NCI-H2196 (cell line): ENCODE measurements at regions not wholly inside any gene's neighbourhood (a gene's known extent, or its start where the extent isn't known, plus 50 kb on each side); places are given as distances from the start of the nearest gene placed in this dataset.
"Not testable (repeated sequence)": the region's sequence is repeated elsewhere in the genome, so short reads cannot be mapped to it uniquely, and the experiment has no call there.

ENCODE experiments used
- DNase-seq: peaks from one replicate; lab custom pipeline; 2025; ENCODE audit not compliant: unreplicated experiment; lab: John Stamatoyannopoulos, UW

- peak; percentile 37 for DNase-seq
Measured at GRCh38 chr2:175432021-175432420, 250.5 kb upstream of the ATP5MC3 start.

GRCh38 chr2:175431101-175431946, 249.8 kb upstream of the ATP5MC3 start:
- DNase-seq = no peak

DNA sequence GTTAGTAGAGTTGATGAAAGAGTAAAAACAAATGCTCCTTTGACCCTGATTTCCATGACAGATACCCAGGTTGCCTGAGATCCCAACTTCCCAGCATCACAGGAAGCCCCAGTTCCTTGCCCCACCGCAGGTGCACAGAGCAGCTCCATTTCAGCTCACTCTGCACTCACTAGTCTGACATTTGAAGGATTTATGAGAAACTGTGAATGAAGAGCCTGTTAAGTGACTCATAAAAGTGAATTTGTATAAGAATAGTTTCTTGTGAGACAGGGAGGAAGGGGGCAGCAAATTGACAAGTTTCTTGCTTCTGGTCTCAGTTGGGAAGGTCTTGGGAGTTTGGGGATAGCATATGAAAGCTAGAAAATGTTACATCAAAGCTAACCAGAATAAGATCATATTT, 248.7 kb upstream of the ATP5MC3 start:
- no peak for DNase-seq

GRCh38 chr2:175418224-175418835, 236.8 kb upstream of the ATP5MC3 start:
- no peak for DNase-seq

DNA sequence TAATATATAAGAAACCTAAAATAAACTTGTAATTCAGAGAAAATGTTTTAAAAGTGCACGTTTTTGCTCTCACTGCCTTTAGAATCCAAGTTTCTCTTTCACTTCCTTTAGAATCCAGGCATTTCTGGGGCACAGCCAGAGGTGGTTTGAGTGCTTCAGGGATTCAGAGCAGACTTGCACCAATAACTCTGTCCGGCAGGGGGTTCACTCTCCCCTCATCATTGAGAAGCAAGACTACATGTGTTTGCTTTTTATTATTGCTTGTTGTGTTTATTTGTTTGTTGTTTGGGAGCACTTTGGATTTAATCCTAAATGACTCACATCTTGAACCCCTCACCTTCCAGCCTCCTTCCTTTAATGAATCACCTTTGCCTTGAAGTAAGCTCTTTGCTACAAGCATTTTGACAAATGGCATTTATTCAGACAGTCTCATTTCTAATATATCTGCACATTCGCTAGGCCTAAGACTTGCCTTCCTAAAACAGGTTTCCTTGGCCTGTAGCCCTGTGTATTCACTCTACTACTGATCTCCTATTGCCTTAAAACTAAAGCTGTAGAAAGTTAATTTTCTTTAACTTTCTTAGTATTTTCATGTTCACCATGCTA, 233.5 kb upstream of the ATP5MC3 start:
- DNase-seq = no peak

- no peak for DNase-seq
Measured at GRCh38 chr2:175414191-175414881, 232.8 kb upstream of the ATP5MC3 start.

DNA sequence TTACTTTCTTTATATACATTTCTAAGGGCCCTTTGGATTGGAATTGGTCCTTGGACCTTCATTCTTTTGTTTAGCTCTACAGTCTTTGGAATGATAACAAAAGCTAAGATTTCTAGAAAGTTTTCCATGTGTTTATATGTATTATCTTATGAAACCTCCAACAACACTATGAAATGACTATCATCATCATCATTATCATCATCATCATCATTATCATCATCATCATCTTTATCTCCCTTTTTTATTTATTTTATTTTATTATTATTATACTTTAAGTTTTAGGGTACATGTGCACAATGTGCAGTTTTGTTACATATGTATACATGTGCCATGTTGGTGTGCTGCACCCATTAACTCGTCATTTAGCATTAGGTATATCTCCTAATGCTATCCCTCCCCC, 229.4 kb upstream of the ATP5MC3 start:
- DNase-seq = not testable (repeated sequence)

GRCh38 chr2:175404839-175405238, 223.3 kb upstream of the ATP5MC3 start:
- DNase-seq = no peak

DNA sequence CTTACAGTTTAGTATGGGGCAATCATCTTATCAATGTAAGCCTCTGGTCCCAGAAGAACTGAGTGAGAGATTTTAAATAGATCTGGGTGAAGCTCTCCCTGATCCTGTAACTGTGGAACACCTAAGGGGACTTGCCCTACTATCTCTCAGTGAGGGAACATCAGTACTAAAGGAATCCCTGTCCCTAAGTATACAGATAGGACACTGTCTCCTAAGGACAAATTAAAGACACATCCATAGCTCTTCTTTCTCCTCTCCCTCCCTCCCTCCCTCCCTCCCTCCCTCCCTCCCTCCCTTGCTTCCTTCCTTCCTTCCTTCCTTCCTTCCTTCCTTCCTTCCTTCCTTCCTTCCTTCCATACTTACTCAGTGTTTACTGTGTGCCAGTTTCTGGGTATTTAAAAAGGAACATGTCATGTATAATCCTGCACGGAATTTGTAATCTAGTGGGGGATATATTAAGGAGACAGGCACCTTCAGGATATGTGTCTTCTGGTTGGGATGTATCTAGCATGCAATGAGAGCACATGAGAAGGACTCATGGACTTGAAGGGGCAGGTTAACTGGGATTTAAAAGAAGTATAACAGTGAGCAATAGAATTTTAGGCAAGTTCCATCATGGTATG, 222.2 kb upstream of the ATP5MC3 start:
- DNase-seq = no peak

DNA sequence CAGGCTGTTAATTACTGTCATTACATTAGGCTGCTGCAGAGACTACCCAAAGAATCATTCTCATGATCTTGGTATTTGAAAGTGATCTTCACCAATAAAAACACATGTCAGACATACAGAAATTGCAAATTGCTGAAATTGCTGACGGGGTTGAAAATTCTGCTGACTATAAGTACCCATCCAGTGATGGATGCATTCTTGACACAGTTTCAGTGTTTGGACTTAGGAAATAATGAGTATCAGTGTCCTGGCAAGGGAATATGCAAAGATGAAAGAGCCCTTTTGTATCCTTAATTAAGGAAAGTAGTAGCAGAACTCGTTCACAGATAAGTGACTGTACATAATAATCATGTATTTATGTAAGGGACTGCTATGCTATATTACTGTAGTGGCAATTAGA, 221.1 kb upstream of the ATP5MC3 start:
- no peak for DNase-seq

DNA sequence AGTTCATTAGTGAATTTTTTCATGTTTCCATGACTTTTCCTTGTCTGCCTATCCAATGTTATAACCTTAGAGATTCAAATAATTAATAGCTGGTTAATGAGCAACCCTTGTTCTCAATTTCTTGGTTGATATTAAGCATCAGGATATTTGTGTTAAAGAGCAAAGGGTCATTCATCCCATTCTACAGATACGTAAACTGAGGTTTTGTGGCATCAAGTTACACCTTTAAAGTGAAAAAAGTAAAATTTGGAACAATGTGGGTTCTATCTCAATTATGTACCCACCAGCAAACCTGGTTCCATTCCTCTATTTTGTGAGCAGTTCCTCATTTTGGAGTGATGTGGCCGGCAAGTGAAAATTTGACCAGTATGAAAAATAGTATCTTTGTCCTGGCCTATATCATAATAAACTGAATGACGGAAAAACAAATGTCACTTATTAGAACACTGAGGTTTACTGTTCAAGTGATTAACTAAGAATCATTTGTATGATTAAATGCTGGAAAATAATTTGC, 220.5 kb upstream of the ATP5MC3 start:
- no peak for DNase-seq

DNA sequence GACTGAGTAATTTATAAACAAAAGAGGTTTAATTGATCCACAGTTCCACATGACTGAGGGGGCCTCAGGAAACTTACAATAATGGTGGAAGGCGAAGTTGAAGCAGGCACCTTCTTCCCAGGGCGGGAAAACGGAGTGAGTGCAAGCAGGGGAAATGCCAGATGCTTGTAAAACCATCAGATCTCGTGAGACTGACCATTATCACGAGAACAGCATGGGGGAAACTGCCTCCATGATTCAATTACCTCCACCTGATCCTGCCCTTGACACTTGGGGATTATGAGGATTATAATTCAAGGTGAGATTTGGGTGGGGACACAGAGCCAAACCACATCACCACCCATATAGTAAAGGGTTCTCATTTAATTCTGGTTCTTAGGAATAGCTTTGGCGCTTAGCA, 219.5 kb upstream of the ATP5MC3 start:
- DNase-seq = no peak

- DNase-seq = no peak
Measured at GRCh38 chr2:175399326-175399725, 217.8 kb upstream of the ATP5MC3 start.

DNA sequence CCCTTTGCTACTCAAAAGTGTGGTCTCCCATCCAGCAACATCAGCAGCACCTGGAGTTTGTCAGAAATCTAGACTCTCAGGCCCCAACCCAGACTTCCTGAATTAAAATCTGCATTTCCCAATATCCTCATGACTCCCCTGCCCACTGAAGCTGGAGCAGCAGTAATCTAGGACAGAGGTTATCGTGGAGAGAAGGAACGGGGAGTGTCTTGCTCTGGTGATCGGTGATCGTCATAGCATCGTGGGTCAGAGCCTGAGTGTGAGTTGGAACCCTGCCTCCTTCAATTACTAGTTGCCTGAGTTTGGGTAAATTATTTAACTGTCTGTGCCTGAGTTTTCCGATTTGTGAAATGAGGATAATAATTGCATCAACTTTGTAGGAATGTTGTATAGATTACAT, 217.3 kb upstream of the ATP5MC3 start:
- no peak for DNase-seq

DNA sequence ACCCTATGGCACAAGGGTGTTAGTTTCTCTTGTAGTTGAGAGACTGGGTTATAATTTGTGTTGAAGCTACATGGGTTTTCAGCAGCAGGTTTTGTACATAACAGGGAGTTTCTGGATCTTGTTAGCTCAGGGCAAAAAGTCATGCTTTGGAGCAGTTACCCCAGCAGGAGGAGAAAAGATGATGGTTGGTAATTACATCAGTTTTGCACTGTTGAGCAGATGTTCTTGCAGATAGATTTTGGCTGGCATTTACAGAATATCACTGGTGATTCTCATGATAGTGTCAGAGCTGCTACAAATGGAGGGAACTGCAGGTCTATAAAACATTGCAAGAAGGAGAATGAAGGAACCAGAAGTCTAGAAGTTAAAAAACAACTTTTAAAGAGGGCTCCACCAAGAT, 215.2 kb upstream of the ATP5MC3 start:
- no peak for DNase-seq

- DNase-seq = no peak
Measured at GRCh38 chr2:175393851-175394250, 212.3 kb upstream of the ATP5MC3 start.

GRCh38 chr2:175383286-175383685, 201.8 kb upstream of the ATP5MC3 start:
- DNase-seq = no peak

- no peak for DNase-seq
Measured at GRCh38 chr2:175373729-175374128, 192.2 kb upstream of the ATP5MC3 start.

- no peak for DNase-seq
Measured at GRCh38 chr2:175372704-175373701, 191.5 kb upstream of the ATP5MC3 start.

DNA sequence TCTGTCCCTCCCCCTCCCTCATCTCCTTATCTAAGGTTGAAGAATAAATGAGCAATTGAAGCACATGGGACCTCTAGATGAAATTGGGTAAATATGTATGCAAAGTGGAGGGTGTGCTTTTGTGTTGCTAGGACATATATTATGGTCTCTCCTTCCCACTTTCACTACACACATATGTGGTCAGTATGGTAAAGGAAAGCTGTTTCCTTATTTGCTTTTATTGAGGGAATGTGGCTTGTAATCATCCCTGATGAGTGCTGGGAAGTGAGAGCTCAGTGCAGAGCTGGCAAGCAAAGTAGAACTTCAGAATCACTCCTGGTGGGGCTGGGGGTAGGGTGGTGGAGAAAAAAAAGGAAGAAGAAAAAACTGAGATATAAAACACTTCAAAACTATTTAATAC, 189.9 kb upstream of the ATP5MC3 start:
- DNase-seq = no peak
